ENCODE measurements at regions not wholly inside any gene's neighbourhood (a gene's known extent, or its start where the extent isn't known, plus 50 kb on each side); places are given as distances from the start of the nearest gene placed in this dataset.
"Not testable (repeated sequence)": the region's sequence is repeated elsewhere in the genome, so short reads cannot be mapped to it uniquely, and the experiment has no call there.

- Mint-ChIP-seq H3K27ac (no peak overlapping the region), H3K4me3 (no peak overlapping the region), H3K4me1 (no peaks in the 10 kb centered on the region), H3K27me3 (peaks cover 31% of the 10 kb centered on the region), H3K36me3 (ENCODE audit: low read depth) (no peaks in the 10 kb centered on the region)
- DNase-seq, result no peak
- no peak for ATAC-seq
- no peaks in the 10 kb centered on the region for H3K9me3 ChIP-seq (ENCODE audit: control insufficient read depth, low read length, poor library complexity, severe bottlenecking)
Observed at GRCh38 chr14:56059054-56059453, 59.2 kb upstream of the PELI2 start.

- Mint-ChIP-seq H3K27ac (no peak overlapping the region), H3K4me1 (no peaks in the 10 kb centered on the region), H3K36me3 (ENCODE audit: low read depth) (no peaks in the 10 kb centered on the region), H3K27me3 (peaks cover 37% of the 10 kb centered on the region), H3K4me3 (no peak overlapping the region)
- ATAC-seq (no peak), DNase-seq (no peak)
- H3K9me3 ChIP-seq (ENCODE audit: control insufficient read depth, low read length, poor library complexity, severe bottlenecking), result no peaks in the 10 kb centered on the region
Observed at GRCh38 chr14:56061051-56061450, 57.2 kb upstream of the PELI2 start.

- no peak for DNase-seq
- Mint-ChIP-seq H3K27me3 (peaks cover 36% of the 10 kb centered on the region), H3K4me3 (no peak overlapping the region), H3K36me3 (ENCODE audit: low read depth) (no peaks in the 10 kb centered on the region), H3K27ac (no peak overlapping the region), H3K4me1 (no peaks in the 10 kb centered on the region)
- H3K9me3 ChIP-seq (ENCODE audit: control insufficient read depth, low read length, poor library complexity, severe bottlenecking), result no peaks in the 10 kb centered on the region
- no peak for ATAC-seq
Observed at GRCh38 chr14:56063131-56063530, 55.1 kb upstream of the PELI2 start.

- H3K9me3 ChIP-seq (ENCODE audit: control insufficient read depth, low read length, poor library complexity, severe bottlenecking), result no peaks in the 10 kb centered on the region
- Mint-ChIP-seq H3K27ac (no peak overlapping the region), H3K4me1 (no peaks in the 10 kb centered on the region), H3K27me3 (peaks cover 22% of the 10 kb centered on the region), H3K4me3 (no peak overlapping the region), H3K36me3 (ENCODE audit: low read depth) (no peaks in the 10 kb centered on the region)
- no peak for DNase-seq
- ATAC-seq, result no peak
Observed at GRCh38 chr14:56064513-56064912, 53.7 kb upstream of the PELI2 start.

- H3K4me1 Mint-ChIP-seq; DNase-seq; H3K9me3 ChIP-seq (ENCODE audit: control insufficient read depth, low read length, poor library complexity, severe bottlenecking); H3K27ac Mint-ChIP-seq; ATAC-seq; H3K36me3 Mint-ChIP-seq (ENCODE audit: low read depth); H3K4me3 Mint-ChIP-seq: not testable (repeated sequence)
- H3K27me3 Mint-ChIP-seq, result peaks cover 16% of the 10 kb centered on the region
Observed at GRCh38 chr14:56065199-56065598, 53.0 kb upstream of the PELI2 start.

- Mint-ChIP-seq H3K27me3 (peaks cover 11% of the 10 kb centered on the region), H3K27ac (no peak overlapping the region), H3K4me1 (no peaks in the 10 kb centered on the region), H3K36me3 (ENCODE audit: low read depth) (no peaks in the 10 kb centered on the region), H3K4me3 (no peak overlapping the region)
- ATAC-seq (no peak), DNase-seq (no peak)
- H3K9me3 ChIP-seq (ENCODE audit: control insufficient read depth, low read length, poor library complexity, severe bottlenecking), result no peaks in the 10 kb centered on the region
Observed at GRCh38 chr14:56065621-56066290, 52.5 kb upstream of the PELI2 start.
